B cell (primary cell): ENCODE measurements at regions not wholly inside any gene's neighbourhood (a gene's known extent, or its start where the extent isn't known, plus 50 kb on each side); places are given as distances from the start of the nearest gene placed in this dataset.

ENCODE experiments used
- ATAC-seq: fragments of 200-7000 bp; cut with Tn5 transposase; one replicate; pipeline ENCODE4 v1.10.0; 2021; ENCODE audit warnings: low read depth, mild to moderate bottlenecking, moderate number of reproducible peaks, moderate library complexity
- CTCF ChIA-PET: fragments of 350-600 bp; sonication (Branson Sonifier 250); formaldehyde crosslinking; loops from one replicate; lab custom pipeline; 2021; ENCODE audit warnings: antibody characterized with exemption, inconsistent platforms; lab: Charles Lee
- POLR2A ChIA-PET: fragments of 350-600 bp; sonication (Branson Sonifier 250); formaldehyde crosslinking; loops from one replicate; lab custom pipeline; 2021; ENCODE audit warnings: antibody characterized with exemption; lab: Charles Lee
- DNase-seq: peaks from one replicate; pipeline ENCODE4 v3.0.0; 2013
- H2AFZ ChIP-seq: 2 replicates; pipeline ENCODE4 v1.6.1; 2012; ENCODE audit warnings: mild to moderate bottlenecking, low read depth, low read length; ENCODE audit not compliant: insufficient read depth, poor library complexity, severe bottlenecking
- H3K27ac ChIP-seq, 2 donors: 1 replicate in 1 of 2; 2 replicates in 1 of 2; pipeline ENCODE4 v1.5.1; 2012 to 2013; ENCODE audit warnings: low read length in 2 of 2, mild to moderate bottlenecking in 2 of 2, moderate library complexity in 1 of 2
- H3K27me3 ChIP-seq, 4 experiments: fragments of 200-600 bp in 1 of 4; sonication (generic) in 1 of 4; replicated peaks in 1 of 4; 1 replicate in 2 of 4; 2 replicates in 2 of 4; pipeline versions ENCODE4 v1.6.1 to v1.7.0; 2013 to 2016; ENCODE audit warnings: low read length in 3 of 4, mild to moderate bottlenecking in 2 of 4, mixed read lengths in 1 of 4, moderate library complexity in 1 of 4; ENCODE audit not compliant: insufficient read depth in 4 of 4, control insufficient read depth in 3 of 4; ENCODE audit errors: control extremely low read depth in 1 of 4
- H3K36me3 ChIP-seq, 2 experiments: replicated peaks in 1 of 2; 1 replicate in 1 of 2; 2 replicates in 1 of 2; pipeline versions ENCODE4 v1.6.1 to v1.7.1; 2013; ENCODE audit warnings: low read length in 1 of 2; ENCODE audit not compliant: insufficient read depth in 2 of 2, control insufficient read depth in 1 of 2; ENCODE audit errors: control extremely low read depth in 1 of 2, extremely low read depth in 1 of 2
- H3K4me1 ChIP-seq, 2 donors: fragments of 200-600 bp in 1 of 2; sonication (generic) in 1 of 2; 1 replicate in 1 of 2; 2 replicates in 1 of 2; pipeline versions ENCODE4 v1.5.1 to v1.6.1; 2013 to 2017; ENCODE audit warnings: low read length in 2 of 2; ENCODE audit not compliant: control insufficient read depth in 2 of 2, insufficient read depth in 2 of 2
- H3K4me2 ChIP-seq: replicated peaks from 2 replicates; pipeline ENCODE3; 2012; ENCODE audit warnings: mild to moderate bottlenecking, low read depth, low read length; ENCODE audit not compliant: poor library complexity, severe bottlenecking
- H3K4me3 ChIP-seq, 5 experiments: fragments of 200-600 bp in 1 of 5; sonication (generic) in 1 of 5; 1 replicate in 3 of 5; 2 replicates in 2 of 5; pipeline versions ENCODE4 v1.5.1 to v1.7.0; 2011 to 2016; ENCODE audit warnings: low read length in 4 of 5, mild to moderate bottlenecking in 4 of 5, low read depth in 2 of 5, control low read depth in 1 of 5, moderate library complexity in 1 of 5; ENCODE audit not compliant: insufficient read depth in 1 of 5; ENCODE audit errors: control extremely low read depth in 1 of 5, extremely low read depth in 1 of 5
- H3K79me2 ChIP-seq: fragments of 200-600 bp; sonication (generic); one replicate; pipeline ENCODE4 v1.6.0; 2016; ENCODE audit warnings: low read length; ENCODE audit not compliant: control insufficient read depth, insufficient read depth
- H3K9ac ChIP-seq: fragments of 200-600 bp; sonication (generic); 2 replicates; pipeline ENCODE4 v1.6.1; 2017; ENCODE audit warnings: mild to moderate bottlenecking, low read length, moderate library complexity
- H3K9me3 ChIP-seq, 3 donors: one replicate each; pipeline versions ENCODE4 v1.6.1 to v1.7.1; 2013; ENCODE audit warnings: low read length in 2 of 3; ENCODE audit not compliant: control insufficient read depth in 2 of 3, insufficient read depth in 1 of 3; ENCODE audit errors: control extremely low read depth in 1 of 3
- H4K20me1 ChIP-seq: 2 replicates; pipeline ENCODE4 v1.6.0; 2012; ENCODE audit warnings: mild to moderate bottlenecking, low read length; ENCODE audit not compliant: insufficient read depth, control insufficient read depth, poor library complexity, severe bottlenecking
- H3K27ac Mint-ChIP-seq: one replicate; pipeline ENCODE4 v1.8.0; 2021; ENCODE audit warnings: mixed read lengths
- H3K27me3 Mint-ChIP-seq: one replicate; pipeline ENCODE4 v1.8.0; 2021; ENCODE audit warnings: mixed read lengths
- H3K4me1 Mint-ChIP-seq: one replicate; pipeline ENCODE4 v1.8.0; 2021; ENCODE audit warnings: mixed read lengths
- H3K4me3 Mint-ChIP-seq: one replicate; pipeline ENCODE4 v1.8.0; 2021; ENCODE audit warnings: mixed read lengths
- H3K9me3 Mint-ChIP-seq: one replicate; pipeline ENCODE4 v1.8.0; 2022; ENCODE audit warnings: mixed read lengths; ENCODE audit not compliant: insufficient read depth
- CTCF ChIP-seq: fragments of 200-600 bp; IDR thresholded peaks from one replicate; pipeline ENCODE4 v1.8.0; 2022; ENCODE audit warnings: antibody characterized with exemption, mild to moderate bottlenecking
- EZH2 ChIP-seq: IDR thresholded peaks from 2 replicates; pipeline ENCODE4 v1.6.1; 2012; ENCODE audit warnings: borderline replicate concordance, low read depth, mild to moderate bottlenecking, moderate library complexity, low read length; ENCODE audit not compliant: insufficient read depth, poor library complexity, severe bottlenecking
- WGBS: methylation state at CpG from one replicate; pipeline ENCODE4 v1.1.5; 2013; ENCODE audit warnings: missing lambda C conversion rate; ENCODE audit not compliant: insufficient coverage; 5-methylcytosine and 5-hydroxymethylcytosine counted together
- intact Hi-C: fragments of 100-400 bp; cut with micrococcal nuclease; formaldehyde crosslinking; loops from one replicate; pipeline ENCODE4 v1.10.0; 2022

- ATAC-seq (no peak), DNase-seq (no peak)
- H3K27me3 Mint-ChIP-seq: peaks cover 32% of the 10 kb centered on the region
- Histone ChIP-seq H3K36me3 (no peaks in the 10 kb centered on the region), H3K9ac (no peak overlapping the region), H3K27ac (no peak overlapping the region), H3K79me2 (no peaks in the 10 kb centered on the region), H3K4me2 (no peak overlapping the region), H2AFZ (no peak overlapping the region), H3K27me3 (peaks cover 0 to 11% (median 0%) of the 10 kb centered on the region in 4 experiments), H3K4me1 (no peaks in the 10 kb centered on the region), H4K20me1 (no peaks in the 10 kb centered on the region), H3K4me3 (no peak overlapping the region), H3K9me3 (peaks cover 0 to 3% (median 0%) of the 10 kb centered on the region in 3 donors)
- POLR2A ChIA-PET: no interaction called here
- intact Hi-C loops: no loop called here
- no CpG with 5 or more reads among the region's 2 CpGs for WGBS
- TF ChIP-seq EZH2 (no peak), CTCF (no peak)
- CTCF ChIA-PET: interaction anchor here (1.0 kb wide), 1 partner anchor 10 kb away, joined by 3 read pairs; no protein-coding TSS in a partner anchor
- H3K9me3 Mint-ChIP-seq: no peaks in the 10 kb centered on the region
- no peaks in the 10 kb centered on the region for H3K4me1 Mint-ChIP-seq
- H3K4me3 Mint-ChIP-seq: no peak overlapping the region
- no peak overlapping the region for H3K27ac Mint-ChIP-seq
Observed at GRCh38 chr4:55730280-55730931, 89.2 kb upstream of the EXOC1L start.

- peaks cover 36% of the 10 kb centered on the region for H3K27me3 Mint-ChIP-seq
- intact Hi-C loops: no loop called here
- H3K9ac ChIP-seq: no peak overlapping the region
Observed at GRCh38 chr4:55731959-55732358, 87.6 kb upstream of the EXOC1L start.

More at GRCh38 chr4:55731959-55732358, 87.6 kb upstream of the EXOC1L start:
- Histone ChIP-seq H3K4me3 (no peak overlapping the region), H4K20me1 (no peaks in the 10 kb centered on the region), H3K9me3 (peaks cover 0 to 3% (median 0%) of the 10 kb centered on the region in 3 donors), H3K27ac (no peak overlapping the region), H3K27me3 (peaks cover 0 to 15% (median 1%) of the 10 kb centered on the region in 4 experiments), H3K4me2 (no peak overlapping the region), H3K4me1 (no peaks in the 10 kb centered on the region), H3K79me2 (no peaks in the 10 kb centered on the region), H3K36me3 (no peaks in the 10 kb centered on the region), H2AFZ (no peak overlapping the region)
- Mint-ChIP-seq H3K4me3 (no peak overlapping the region), H3K27ac (no peak overlapping the region), H3K9me3 (no peaks in the 10 kb centered on the region), H3K4me1 (no peaks in the 10 kb centered on the region)
- DNase-seq (no peak), ATAC-seq (no peak)
- TF ChIP-seq CTCF: no peak
- TF ChIP-seq EZH2: no peak
- WGBS: 100% methylated on average over 1 of the region's 2 CpGs
- POLR2A ChIA-PET: no interaction called here
- CTCF ChIA-PET: no interaction called here
